ENCODE measurements at regions not wholly inside any gene's neighbourhood (a gene's known extent, or its start where the extent isn't known, plus 50 kb on each side); places are given as distances from the start of the nearest gene placed in this dataset.
"Not testable (repeated sequence)": the region's sequence is repeated elsewhere in the genome, so short reads cannot be mapped to it uniquely, and the experiment has no call there.

GRCh38 chr15:62907275-62907674 lies 135.3 kb upstream of the TPM1 start:
- DNase-seq (ENCODE audit: low read depth in 2 of 2) = no peak

- not testable (repeated sequence) for DNase-seq (ENCODE audit: low read depth in 2 of 2)
Measured at GRCh38 chr15:62908341-62908740, 134.2 kb upstream of the TPM1 start.

DNA sequence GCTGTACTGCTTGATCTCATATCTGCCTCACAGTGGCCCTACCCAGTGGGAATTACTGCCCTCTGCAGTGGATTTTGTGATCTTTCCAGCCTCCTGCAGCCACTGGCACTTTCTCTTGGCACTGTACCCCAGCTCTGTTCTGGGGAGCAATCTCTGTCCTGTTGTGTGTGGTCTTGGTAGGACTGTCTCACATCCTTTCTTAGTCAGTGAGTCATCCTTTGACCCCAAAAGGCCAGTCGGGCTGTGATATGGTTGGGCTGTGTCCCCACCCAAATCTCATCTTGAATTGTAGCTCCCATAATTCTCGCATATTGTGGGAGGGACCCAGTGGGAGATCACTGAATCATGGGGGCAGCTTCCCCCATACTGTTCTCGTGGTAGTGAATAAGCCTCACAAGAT lies 133.3 kb upstream of the TPM1 start:
- no peak for DNase-seq (ENCODE audit: low read depth in 2 of 2)

DNA sequence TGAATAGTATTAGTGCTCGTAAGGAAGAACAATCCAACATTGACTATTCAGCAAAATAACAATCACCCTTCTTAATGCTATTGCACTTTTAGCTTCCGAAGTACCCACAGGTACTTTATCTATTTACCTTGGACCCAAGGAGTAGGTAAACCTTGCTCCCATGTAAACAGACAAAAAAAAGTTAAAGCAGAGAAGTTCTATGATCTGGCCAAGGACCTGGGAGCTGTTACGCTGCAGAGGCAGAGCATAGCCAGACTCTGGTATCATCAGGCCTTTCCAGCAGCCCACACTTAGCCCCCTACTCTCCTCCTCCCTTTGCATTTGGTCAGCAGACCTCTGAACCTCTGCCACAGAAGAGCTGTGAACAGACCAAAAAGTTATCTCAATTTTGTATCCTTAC lies 130.3 kb upstream of the TPM1 start:
- DNase-seq (ENCODE audit: low read depth in 2 of 2) = no peak

GRCh38 chr15:62912808-62913207 lies 129.7 kb upstream of the TPM1 start:
- no peak for DNase-seq (ENCODE audit: low read depth in 2 of 2)

- DNase-seq (ENCODE audit: low read depth in 2 of 2) = no peak
Measured at GRCh38 chr15:62913246-62913645, 129.3 kb upstream of the TPM1 start.

DNA sequence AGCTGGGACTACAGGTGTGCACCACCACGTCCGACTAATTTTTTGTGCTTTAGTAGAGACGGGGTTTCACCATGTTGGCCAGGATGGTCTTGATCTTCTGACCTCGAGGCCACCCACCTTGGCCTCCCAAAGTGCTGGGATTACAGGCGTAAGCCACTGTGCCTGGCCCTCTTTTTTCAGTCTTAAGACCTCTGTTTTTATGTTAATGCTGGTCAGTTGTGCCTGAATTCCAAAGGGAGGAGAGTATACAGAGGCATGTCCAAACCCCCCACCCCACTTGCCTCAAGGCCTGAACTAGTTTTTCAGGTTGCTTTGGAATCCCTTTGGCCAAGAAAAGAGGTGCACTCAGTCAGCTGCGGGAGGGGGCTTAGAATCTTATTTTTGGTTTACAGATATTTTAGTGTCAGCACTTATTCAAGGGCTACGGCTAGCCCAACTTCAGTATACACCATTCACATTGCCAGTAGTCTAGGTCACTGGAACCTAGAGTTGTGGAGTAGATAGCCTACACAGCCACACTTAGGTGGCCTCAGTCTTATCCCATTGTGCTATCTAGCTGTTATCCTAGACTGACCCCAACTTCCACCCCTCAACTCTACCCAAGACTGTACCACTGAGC lies 128.0 kb upstream of the TPM1 start:
- no peak for DNase-seq (ENCODE audit: low read depth in 2 of 2)

DNA sequence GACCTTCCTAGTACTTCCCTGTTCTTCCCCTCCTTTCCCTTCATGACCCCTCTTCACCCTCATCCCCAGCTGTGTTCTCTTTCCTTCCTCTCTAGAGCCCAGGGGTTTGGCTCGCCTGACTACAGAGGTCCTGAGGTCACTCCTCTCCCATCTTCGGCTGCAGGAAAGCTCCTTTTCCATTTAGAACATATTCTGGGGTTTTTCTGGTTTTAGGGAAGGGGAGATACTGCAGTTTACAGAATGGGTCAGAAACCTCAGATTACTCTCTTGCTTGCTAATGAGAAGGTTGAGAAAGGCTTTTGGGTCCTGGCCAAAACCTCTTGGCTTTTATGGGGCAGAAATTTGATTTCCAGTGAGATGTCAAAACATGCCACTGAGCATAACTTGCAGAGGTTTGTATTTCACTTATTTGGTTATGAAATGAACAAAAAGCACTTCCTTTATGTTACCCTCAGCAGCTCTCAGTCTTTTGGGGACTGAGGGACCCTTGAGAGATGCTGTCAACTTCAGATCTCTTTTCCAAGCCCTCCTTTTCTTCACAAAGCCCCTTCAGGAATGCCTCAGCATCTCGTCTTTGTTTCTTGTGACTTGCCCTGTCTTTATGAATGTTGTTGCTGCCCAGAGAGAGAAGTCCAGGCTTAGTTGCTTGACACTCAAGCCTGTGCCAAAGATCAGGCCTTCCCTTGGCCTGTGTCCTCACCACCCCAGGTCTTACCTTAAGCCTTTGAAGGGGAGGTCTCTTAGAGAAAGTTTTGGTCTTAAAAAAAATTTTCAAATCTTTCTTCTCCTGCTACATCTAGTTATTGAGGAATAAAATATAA lies 121.7 kb upstream of the TPM1 start:
- no peak for DNase-seq (ENCODE audit: low read depth in 2 of 2)

DNA sequence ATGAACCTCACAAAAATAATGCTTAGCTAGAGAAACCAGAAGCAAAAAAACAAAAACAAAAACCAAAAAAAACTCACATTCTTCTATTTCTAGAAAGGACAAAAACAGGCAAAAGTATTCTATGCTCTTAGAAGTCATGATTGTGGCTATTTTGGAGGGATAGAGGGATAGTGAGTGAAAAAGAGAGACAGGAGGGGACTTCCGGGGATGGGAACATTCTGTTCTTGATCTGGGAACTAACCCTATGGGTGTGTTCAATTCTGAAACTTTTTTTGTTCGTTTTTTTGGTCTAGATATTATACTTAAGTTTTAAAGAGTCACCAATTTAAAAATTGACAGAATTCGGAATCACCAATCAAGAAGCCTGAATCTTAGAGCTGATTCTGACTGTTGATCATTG lies 120.0 kb upstream of the TPM1 start:
- DNase-seq (ENCODE audit: low read depth in 2 of 2) = no peak

GRCh38 chr15:62925875-62926274 lies 116.7 kb upstream of the TPM1 start:
- no peak for DNase-seq (ENCODE audit: low read depth in 2 of 2)

DNA sequence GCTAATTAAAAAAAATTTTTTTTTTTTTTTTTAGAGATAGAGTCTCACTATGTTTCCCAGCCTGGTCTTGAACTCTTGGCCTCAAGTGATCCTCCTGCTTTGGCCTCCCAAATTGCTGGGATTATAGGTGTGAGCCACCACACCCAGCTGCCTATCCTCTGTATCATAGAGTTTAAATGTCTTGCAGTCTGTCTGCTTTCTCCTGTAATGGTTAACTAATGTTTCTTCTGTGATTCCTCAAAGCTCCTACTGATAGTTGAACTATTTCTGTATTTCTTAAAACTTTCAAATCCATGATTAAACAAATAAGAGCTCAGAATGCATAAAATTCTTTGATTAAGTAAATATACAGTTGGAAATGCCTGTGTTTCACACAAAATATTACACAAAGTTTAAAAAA lies 115.4 kb upstream of the TPM1 start:
- no peak for DNase-seq (ENCODE audit: low read depth in 2 of 2)

GRCh38 chr15:62927836-62928235 lies 114.7 kb upstream of the TPM1 start:
- no peak for DNase-seq (ENCODE audit: low read depth in 2 of 2)

- DNase-seq (ENCODE audit: low read depth in 2 of 2) = no peak
Measured at GRCh38 chr15:62928242-62928999, 114.1 kb upstream of the TPM1 start.

DNA sequence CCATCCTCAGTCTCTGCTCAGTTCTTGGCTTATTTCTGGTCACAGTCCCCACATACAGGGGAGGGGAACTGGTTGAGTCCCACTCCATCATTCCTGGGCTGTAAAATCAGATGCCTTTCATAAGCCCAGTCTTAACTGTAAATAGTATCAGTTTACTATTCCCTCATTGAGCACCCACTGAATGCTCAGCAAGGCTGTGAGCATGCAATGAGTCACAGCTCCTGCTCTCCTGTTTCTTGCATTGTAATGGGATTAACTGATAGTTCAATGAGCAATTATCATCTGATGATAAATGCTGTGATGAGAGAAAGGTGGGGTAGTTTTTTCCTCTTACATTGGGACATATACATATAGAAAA lies 113.6 kb upstream of the TPM1 start:
- DNase-seq (ENCODE audit: low read depth in 2 of 2) = no peak

- DNase-seq (ENCODE audit: low read depth in 2 of 2) = no peak
Measured at GRCh38 chr15:62931650-62932049, 110.9 kb upstream of the TPM1 start.

- DNase-seq (ENCODE audit: low read depth in 2 of 2) = no peak
Measured at GRCh38 chr15:62932436-62932835, 110.1 kb upstream of the TPM1 start.

DNA sequence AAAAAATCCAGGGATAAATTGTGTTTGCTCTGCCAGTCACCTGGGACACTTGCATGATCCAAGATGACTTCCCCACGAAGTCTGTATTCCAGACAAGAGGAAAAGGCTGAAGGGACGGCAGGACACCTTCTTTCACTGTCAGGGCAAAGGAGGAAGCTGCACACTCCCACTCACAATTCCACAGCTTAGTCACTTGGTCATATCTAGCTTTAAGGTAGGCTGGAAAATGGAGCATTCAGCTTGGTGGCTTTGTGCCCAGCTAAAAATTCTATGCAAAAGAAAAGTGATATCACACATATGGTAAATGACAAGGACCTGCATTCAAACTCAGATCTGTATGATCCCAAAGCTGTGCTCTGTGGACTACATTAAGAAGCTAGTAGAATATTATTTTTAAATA lies 109.2 kb upstream of the TPM1 start:
- no peak for DNase-seq (ENCODE audit: low read depth in 2 of 2)

GRCh38 chr15:62934236-62934971 lies 108.1 kb upstream of the TPM1 start:
- no peak for DNase-seq (ENCODE audit: low read depth in 2 of 2)

DNA sequence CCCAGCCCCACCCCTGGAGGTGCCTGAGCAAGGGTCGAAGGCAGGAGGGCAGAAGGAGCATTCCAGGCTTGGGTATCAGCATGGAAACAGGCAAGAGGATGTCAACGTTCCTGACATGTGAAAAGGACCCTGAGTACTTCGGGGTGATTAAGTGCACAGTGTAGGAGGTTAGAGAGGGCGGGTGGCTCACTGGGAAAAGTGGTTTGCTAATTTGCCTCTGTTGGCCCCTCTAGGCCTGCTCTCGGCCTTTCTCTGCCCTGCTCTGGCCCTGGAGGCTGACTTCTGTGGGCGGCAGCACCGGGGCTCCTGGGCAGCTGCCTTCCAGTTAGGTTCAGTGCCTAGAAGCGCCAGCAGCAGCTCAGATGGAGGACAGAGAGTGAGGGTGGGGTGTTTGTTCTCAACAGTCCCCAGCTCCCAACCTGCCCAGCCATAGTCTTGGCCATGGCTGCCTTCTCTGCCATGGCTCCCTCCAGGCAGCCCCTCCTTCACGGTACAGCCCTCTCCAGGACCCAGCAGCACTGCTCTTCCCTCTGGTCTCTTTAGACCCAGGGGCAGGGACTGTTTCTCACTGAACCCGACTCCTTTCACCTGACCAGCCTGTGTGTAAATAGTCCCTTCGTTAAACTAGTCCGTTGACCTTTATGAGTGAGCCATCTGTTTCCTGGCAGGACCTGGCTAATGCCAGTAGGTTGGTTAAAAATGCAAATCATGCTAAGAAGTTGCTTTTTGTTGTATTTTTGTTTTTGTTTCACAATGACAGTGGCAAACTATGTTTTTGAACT lies 107.1 kb upstream of the TPM1 start:
- no peak for DNase-seq (ENCODE audit: low read depth in 2 of 2)

GRCh38 chr15:62938825-62939224 lies 103.7 kb upstream of the TPM1 start:
- no peak for DNase-seq (ENCODE audit: low read depth in 2 of 2)

- no peak for DNase-seq (ENCODE audit: low read depth in 2 of 2)
Measured at GRCh38 chr15:62940093-62940754, 102.3 kb upstream of the TPM1 start.

Data from stimulated activated CD4-positive, alpha-beta T cell treated with anti-CD3 and anti-CD28 coated beads, Interleukin-1b, Interleukin-23, amount 100 ng/mL, for 1 hour (primary cell).